SU-DHL-6 (cell line): ENCODE measurements at regions not wholly inside any gene's neighbourhood (a gene's known extent, or its start where the extent isn't known, plus 50 kb on each side); places are given as distances from the start of the nearest gene placed in this dataset.

Source experiments
- EZH2phosphoT487 ChIP-seq: fragments of 200-600 bp; sonication (generic), shearing (Covaris generic); conservative IDR thresholded peaks from 2 replicates; pipeline ENCODE4 v1.6.1; 2018; ENCODE audit warnings: mild to moderate bottlenecking, antibody characterized with exemption, low read length, moderate library complexity, mixed read lengths
- TF ChIP-seq, protein P1 (sequence below): fragments of 200-600 bp; sonication (generic); IDR thresholded peaks from one replicate; pipeline ENCODE4 v1.5.1; 2017; ENCODE audit warnings: antibody characterized with exemption, mild to moderate bottlenecking, low read length, moderate library complexity; ENCODE audit not compliant: insufficient read depth, poor library complexity, severe bottlenecking

DNA sequence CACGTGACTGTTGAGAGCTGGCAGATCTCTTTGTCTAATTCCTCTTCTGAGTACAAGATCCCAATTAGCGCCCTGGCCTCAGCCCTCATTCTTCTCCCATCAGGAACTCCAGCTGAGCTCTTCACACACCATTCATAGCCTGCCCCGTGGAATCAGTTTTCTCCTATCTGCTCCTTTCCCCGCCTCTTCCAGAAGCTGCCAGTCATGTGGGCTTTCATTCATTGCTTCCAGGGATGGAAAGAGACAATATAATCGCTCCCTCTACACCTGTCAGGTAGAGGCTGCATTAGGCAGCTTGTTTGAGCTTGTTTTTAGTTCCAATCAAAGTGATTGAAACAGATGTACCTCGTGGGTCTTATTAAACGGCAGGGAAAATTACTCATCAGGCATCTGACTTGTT lies 515.8 kb downstream of the TYW1 start:
- TF ChIP-seq, protein P1, sequence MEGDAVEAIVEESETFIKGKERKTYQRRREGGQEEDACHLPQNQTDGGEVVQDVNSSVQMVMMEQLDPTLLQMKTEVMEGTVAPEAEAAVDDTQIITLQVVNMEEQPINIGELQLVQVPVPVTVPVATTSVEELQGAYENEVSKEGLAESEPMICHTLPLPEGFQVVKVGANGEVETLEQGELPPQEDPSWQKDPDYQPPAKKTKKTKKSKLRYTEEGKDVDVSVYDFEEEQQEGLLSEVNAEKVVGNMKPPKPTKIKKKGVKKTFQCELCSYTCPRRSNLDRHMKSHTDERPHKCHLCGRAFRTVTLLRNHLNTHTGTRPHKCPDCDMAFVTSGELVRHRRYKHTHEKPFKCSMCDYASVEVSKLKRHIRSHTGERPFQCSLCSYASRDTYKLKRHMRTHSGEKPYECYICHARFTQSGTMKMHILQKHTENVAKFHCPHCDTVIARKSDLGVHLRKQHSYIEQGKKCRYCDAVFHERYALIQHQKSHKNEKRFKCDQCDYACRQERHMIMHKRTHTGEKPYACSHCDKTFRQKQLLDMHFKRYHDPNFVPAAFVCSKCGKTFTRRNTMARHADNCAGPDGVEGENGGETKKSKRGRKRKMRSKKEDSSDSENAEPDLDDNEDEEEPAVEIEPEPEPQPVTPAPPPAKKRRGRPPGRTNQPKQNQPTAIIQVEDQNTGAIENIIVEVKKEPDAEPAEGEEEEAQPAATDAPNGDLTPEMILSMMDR: no peak
- TF ChIP-seq EZH2phosphoT487: no peak
